Breast epithelium (tissue), 4 donors: ENCODE measurements at regions not wholly inside any gene's neighbourhood (a gene's known extent, or its start where the extent isn't known, plus 50 kb on each side); places are given as distances from the start of the nearest gene placed in this dataset.

Experiments used
- DNase-seq, 2 donors: peaks; one replicate each; pipeline ENCODE4 v3.0.0-alpha.2; 2019; ENCODE audit warnings: low spot score in 2 of 2
- H3K27ac ChIP-seq, 2 donors: fragments of 200-600 bp; sonication (generic) in 1 of 2; one replicate each; pipeline ENCODE4 v1.5.1; 2016 to 2019; ENCODE audit warnings: mild to moderate bottlenecking in 1 of 2
- H3K27me3 ChIP-seq, 2 donors: fragments of 200-600 bp; sonication (generic) in 1 of 2; one replicate each; pipeline versions ENCODE4 v1.5.1 to v1.6.0; 2017 to 2019; ENCODE audit warnings: control low read depth in 1 of 2, mild to moderate bottlenecking in 1 of 2
- H3K36me3 ChIP-seq: fragments of 200-600 bp; one replicate; pipeline ENCODE4 v1.5.1; 2019
- H3K4me1 ChIP-seq, 2 donors: fragments of 200-600 bp; sonication (generic); one replicate each; pipeline ENCODE4 v1.5.1; 2016 to 2019; ENCODE audit warnings: control low read depth in 1 of 2
- H3K4me3 ChIP-seq, 3 donors: fragments of 200-600 bp; sonication (generic); 1 replicate in 2 of 3; 2 replicates in 1 of 3; pipeline ENCODE4 v1.5.1; 2016 to 2019; ENCODE audit warnings: mild to moderate bottlenecking in 3 of 3, moderate library complexity in 2 of 3
- H3K9me3 ChIP-seq, 2 donors: fragments of 200-600 bp; sonication (generic) in 1 of 2; one replicate each; pipeline ENCODE4 v1.5.1; 2016 to 2019; ENCODE audit warnings: control low read depth in 1 of 2
- POLR2A ChIP-seq: fragments of 450-650 bp; IDR thresholded peaks from one replicate; pipeline ENCODE4 v1.6.1; 2016; ENCODE audit warnings: antibody characterized with exemption, mild to moderate bottlenecking, moderate library complexity
- POLR2AphosphoS5 ChIP-seq, 3 donors: sonication (generic); formaldehyde crosslinking; IDR thresholded peaks; one replicate each; pipeline ENCODE4 v1.6.1; 2017; ENCODE audit warnings: antibody characterized with exemption in 3 of 3
- intact Hi-C: fragments of 100-400 bp; cut with DNase I; formaldehyde crosslinking; loops from one replicate; pipeline ENCODE4 v1.15.1; 2023; ENCODE audit warnings: low total_unique reads
- TF ChIP-seq, protein P1 (sequence below), 3 donors: fragments of 450-650 bp; IDR thresholded peaks; one replicate each; pipeline ENCODE4 v1.5.1; 2016 to 2017; ENCODE audit warnings: antibody characterized with exemption in 3 of 3, mild to moderate bottlenecking in 3 of 3, moderate library complexity in 3 of 3

DNA sequence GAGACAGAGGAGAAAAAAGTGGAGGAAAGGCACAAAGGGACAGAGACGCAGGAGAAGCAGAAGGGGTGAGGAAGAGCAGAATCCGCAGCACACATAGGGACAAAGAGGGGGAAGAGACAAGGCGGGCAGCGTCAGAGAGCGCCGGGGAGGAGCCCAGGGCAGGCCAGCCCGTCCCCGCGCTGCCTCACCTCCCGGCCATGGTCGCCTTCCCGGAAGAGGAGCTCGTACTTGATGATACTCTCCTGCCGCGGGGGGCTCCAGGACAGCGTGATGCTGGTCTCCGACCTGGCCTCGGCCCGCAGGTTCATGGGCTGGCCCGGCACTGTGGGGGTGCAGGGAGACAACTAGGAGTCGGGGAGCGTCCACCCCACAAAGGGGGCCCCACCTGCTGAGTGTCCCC is 100.6 kb downstream of the PTPRS start:
- TF ChIP-seq, protein P1, sequence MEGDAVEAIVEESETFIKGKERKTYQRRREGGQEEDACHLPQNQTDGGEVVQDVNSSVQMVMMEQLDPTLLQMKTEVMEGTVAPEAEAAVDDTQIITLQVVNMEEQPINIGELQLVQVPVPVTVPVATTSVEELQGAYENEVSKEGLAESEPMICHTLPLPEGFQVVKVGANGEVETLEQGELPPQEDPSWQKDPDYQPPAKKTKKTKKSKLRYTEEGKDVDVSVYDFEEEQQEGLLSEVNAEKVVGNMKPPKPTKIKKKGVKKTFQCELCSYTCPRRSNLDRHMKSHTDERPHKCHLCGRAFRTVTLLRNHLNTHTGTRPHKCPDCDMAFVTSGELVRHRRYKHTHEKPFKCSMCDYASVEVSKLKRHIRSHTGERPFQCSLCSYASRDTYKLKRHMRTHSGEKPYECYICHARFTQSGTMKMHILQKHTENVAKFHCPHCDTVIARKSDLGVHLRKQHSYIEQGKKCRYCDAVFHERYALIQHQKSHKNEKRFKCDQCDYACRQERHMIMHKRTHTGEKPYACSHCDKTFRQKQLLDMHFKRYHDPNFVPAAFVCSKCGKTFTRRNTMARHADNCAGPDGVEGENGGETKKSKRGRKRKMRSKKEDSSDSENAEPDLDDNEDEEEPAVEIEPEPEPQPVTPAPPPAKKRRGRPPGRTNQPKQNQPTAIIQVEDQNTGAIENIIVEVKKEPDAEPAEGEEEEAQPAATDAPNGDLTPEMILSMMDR (IDR thresholded peaks at IDR 0.05), result no peak
- TF ChIP-seq POLR2A (no peak), POLR2AphosphoS5 (IDR thresholded peaks at IDR 0.05) (no peak)
- no peak for DNase-seq
- no peak overlapping the region for H3K4me3 ChIP-seq
- no peaks in the 10 kb centered on the region for H3K36me3 ChIP-seq
- H3K9me3 ChIP-seq, result no peaks in the 10 kb centered on the region
- no peaks in the 10 kb centered on the region for H3K27me3 ChIP-seq
- no peaks in the 10 kb centered on the region for H3K4me1 ChIP-seq
- no peak overlapping the region for H3K27ac ChIP-seq
- intact Hi-C loops, result no loop called here

DNA sequence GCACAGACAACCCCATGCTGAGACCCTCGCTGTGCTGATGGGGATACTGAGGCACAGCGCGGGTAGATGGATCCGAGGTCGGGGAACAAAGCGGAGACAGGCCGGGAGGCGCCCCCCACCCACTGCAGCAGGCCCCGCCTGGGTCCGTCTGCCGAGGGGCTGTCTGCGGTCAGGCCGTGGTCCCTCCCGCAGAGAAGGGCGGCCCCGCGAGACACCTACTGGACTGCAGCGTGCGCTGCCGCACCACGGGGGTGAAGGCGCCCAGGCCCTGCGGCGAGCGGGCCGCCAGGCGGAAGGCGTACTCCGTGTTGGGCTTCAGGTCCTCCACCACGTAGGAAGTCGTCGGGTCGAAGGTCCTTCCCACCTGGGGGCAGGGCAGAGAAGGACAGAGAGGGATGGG is 101.9 kb downstream of the PTPRS start:
- no peaks in the 10 kb centered on the region for H3K9me3 ChIP-seq
- H3K27ac ChIP-seq, result no peak overlapping the region
- DNase-seq, result no peak
- no peaks in the 10 kb centered on the region for H3K4me1 ChIP-seq
- H3K4me3 ChIP-seq, result no peak overlapping the region
- TF ChIP-seq POLR2AphosphoS5 (IDR thresholded peaks at IDR 0.05) (no peak), POLR2A (no peak)
- TF ChIP-seq, protein P1 (IDR thresholded peaks at IDR 0.05), result no peak
- no peaks in the 10 kb centered on the region for H3K27me3 ChIP-seq
- H3K36me3 ChIP-seq, result no peaks in the 10 kb centered on the region
- intact Hi-C loops, result loop anchor here (10.0 kb wide), 1 partner anchor 896 kb away; the partner anchor contains the start of gene ACSBG2

DNA sequence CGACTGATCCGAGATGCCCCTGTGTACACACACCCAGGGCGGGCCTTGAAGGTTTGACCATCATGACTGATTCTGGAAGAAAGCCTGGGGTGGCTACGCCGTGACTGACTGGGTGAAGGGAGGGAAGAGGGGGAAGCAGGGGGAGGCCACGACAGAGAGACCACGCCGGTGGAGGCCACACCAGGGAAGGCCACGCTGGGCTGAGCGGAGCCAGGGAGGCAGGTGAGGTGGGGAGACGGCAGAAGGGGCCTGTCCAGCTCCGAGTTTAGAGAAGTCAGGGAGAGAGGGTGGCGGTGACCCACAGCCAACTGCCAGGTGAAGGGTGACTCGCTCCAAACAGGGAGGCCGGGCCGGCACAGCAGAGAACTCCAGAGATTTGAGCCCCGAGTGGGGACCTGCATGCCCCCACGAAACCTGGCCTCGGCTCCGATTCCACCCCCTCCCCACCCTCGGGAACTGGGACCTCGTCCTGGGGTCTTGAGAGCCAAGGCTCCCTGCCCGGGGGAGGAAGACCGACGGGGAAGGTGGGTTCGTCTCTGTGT is 102.6 kb downstream of the PTPRS start:
- intact Hi-C loops, result loop anchor here (10.0 kb wide), 1 partner anchor 897 kb away; the partner anchor contains the start of gene ACSBG2
- no peaks in the 10 kb centered on the region for H3K27me3 ChIP-seq
- H3K36me3 ChIP-seq, result no peaks in the 10 kb centered on the region

GRCh38 chr19:5237190-5237780 is 103.3 kb downstream of the PTPRS start:
- H3K27ac ChIP-seq, result no peak overlapping the region
- H3K9me3 ChIP-seq, result no peaks in the 10 kb centered on the region
- DNase-seq, result no peak
- H3K4me3 ChIP-seq, result no peak overlapping the region
- intact Hi-C loops, result loop anchor here (10.0 kb wide), 1 partner anchor 898 kb away; the partner anchor contains the start of gene ACSBG2
- no peaks in the 10 kb centered on the region for H3K36me3 ChIP-seq
- TF ChIP-seq, protein P1 (IDR thresholded peaks at IDR 0.05), result no peak
- TF ChIP-seq POLR2A (no peak), POLR2AphosphoS5 (IDR thresholded peaks at IDR 0.05) (no peak)
- no peaks in the 10 kb centered on the region for H3K27me3 ChIP-seq
- H3K4me1 ChIP-seq, result no peaks in the 10 kb centered on the region

More for the DNA sequence above, 102.6 kb downstream of the PTPRS start:
- Histone ChIP-seq H3K27ac (no peak overlapping the region), H3K4me1 (no peaks in the 10 kb centered on the region), H3K4me3 (no peak overlapping the region), H3K9me3 (no peaks in the 10 kb centered on the region)
- TF ChIP-seq, protein P1 (IDR thresholded peaks at IDR 0.05), result no peak
- TF ChIP-seq POLR2A (no peak), POLR2AphosphoS5 (IDR thresholded peaks at IDR 0.05) (no peak)
- DNase-seq, result no peak

GRCh38 chr19:5235458-5236219 is 105.0 kb downstream of the PTPRS start:
- Histone ChIP-seq H3K36me3 (no peaks in the 10 kb centered on the region), H3K4me1 (no peaks in the 10 kb centered on the region), H3K27ac (no peak overlapping the region), H3K9me3 (no peaks in the 10 kb centered on the region), H3K4me3 (no peak overlapping the region), H3K27me3 (no peaks in the 10 kb centered on the region)
- no peak for TF ChIP-seq POLR2AphosphoS5 (IDR thresholded peaks at IDR 0.05)
- no peak for TF ChIP-seq POLR2A
- TF ChIP-seq, protein P1 (IDR thresholded peaks at IDR 0.05), result no peak
- intact Hi-C loops, result loop anchor here (10.0 kb wide), 1 partner anchor 899 kb away; the partner anchor contains the start of gene ACSBG2
- no peak for DNase-seq
